HG03025 (cell line): ENCODE measurements at regions not wholly inside any gene's neighbourhood (a gene's known extent, or its start where the extent isn't known, plus 50 kb on each side); places are given as distances from the start of the nearest gene placed in this dataset.

ENCODE experiments used
- ATAC-seq: cut with Tn5 transposase; IDR thresholded peaks from one replicate; pipeline ENCODE4 v1.9.1; 2021; ENCODE audit warnings: mild to moderate bottlenecking, moderate library complexity; ENCODE audit not compliant: unreplicated experiment, low FRiP score

- no peak for ATAC-seq
Measured at GRCh38 chr4:102439236-102439614, 61.9 kb upstream of the NFKB1 start.

- ATAC-seq, result no peak
Measured at GRCh38 chr4:102439812-102440211, 61.3 kb upstream of the NFKB1 start.

- no peak for ATAC-seq
Measured at GRCh38 chr4:102440498-102440897, 60.7 kb upstream of the NFKB1 start.

- ATAC-seq, result no peak
Measured at GRCh38 chr4:102441978-102442911, 58.9 kb upstream of the NFKB1 start.

GRCh38 chr4:102444752-102445151 is 56.4 kb upstream of the NFKB1 start:
- no peak for ATAC-seq

- no peak for ATAC-seq
Measured at GRCh38 chr4:102445213-102445612, 55.9 kb upstream of the NFKB1 start.

DNA sequence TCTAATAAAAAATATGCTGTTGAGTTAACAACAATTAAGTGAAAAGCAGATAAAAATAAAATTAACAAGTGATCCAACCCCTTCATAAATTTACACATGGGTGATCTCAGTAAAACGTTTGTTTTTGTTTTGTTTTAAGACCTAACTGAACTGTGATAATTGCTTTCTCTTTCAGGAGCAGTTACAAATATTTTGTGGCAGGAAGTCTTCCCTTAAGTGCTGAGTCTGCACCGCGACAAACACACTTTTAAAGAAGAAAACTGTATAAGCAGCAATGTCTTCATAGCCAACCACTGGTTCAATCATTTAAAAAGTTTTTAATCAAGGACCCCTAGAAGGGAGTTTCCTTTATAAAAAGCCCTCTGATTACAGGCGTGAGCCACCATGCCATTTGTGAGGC is 53.7 kb upstream of the NFKB1 start:
- no peak for ATAC-seq

DNA sequence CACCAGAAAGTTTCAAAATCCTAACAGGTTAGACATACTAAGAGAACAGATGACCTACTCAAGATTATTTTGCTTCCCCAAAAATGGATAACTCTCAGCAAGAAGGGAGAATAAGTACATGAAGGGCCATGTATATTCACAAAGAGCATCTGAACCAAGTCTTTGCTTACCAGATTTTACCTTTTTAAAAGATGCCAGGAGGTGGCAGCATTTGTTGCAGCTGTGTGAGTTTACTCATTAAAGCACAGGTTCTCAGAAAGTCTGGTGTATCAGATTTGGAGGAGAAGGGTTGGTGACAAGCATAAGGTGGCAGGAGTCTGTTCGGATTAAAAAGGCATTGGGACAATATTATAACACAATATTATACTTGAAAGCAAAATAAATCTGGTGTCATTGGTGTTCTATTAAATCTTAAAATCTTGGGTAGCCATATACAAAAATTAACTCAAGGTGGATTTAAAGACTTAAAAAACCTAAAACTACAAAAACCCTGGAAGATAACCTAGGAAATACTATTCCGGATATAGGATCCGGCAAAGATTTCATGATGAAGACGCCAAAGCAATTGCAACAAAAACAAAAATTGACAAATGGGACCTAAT is 51.3 kb upstream of the NFKB1 start:
- ATAC-seq, result no peak

DNA sequence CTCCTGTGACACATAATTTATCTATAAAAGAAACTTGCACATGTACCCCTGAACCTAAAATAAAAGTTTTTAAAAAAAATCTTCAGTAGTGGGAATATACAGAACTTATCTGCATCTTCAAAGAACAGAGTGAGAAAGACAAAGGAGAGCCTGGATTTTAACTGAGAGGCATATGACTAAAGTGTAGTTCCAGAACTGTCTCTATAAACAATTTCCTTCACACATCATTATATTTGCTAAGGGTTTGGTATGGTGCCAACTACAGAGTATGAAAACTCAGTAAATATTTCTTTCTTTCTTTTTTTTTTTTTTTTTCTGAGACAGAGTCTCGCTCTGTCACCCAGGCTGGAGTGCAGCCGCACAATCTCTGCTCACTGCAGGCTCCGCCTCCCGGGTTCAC is 49.9 kb upstream of the NFKB1 start:
- ATAC-seq, result no peak
